ENCODE measurements at regions not wholly inside any gene's neighbourhood (a gene's known extent, or its start where the extent isn't known, plus 50 kb on each side); places are given as distances from the start of the nearest gene placed in this dataset.
A peak's percentile ranks its signal among the peaks of the same experiment; 100 is the strongest.

- Histone ChIP-seq H2AK5ac (ENCODE audit: low read length, severe bottlenecking) (no peak overlapping the region), H3K79me1 (replicated peaks; ENCODE audit: low read length, poor library complexity, severe bottlenecking) (no peaks in the 10 kb centered on the region), H3K27me3 (ENCODE audit: control insufficient read depth in 1 of 2, insufficient read depth in 1 of 2, low read length in 2 of 2) (no peaks in the 10 kb centered on the region), H4K8ac (ENCODE audit: low read length) (no peak overlapping the region), H2BK5ac (ENCODE audit: low read depth, low read length, poor library complexity, severe bottlenecking) (no peak overlapping the region), H3K4ac (ENCODE audit: low read depth in 1 of 2, low read length in 2 of 2) (no peak overlapping the region), H3K18ac (ENCODE audit: low read depth in 1 of 2, low read length in 2 of 2) (no peak overlapping the region), H2BK15ac (ENCODE audit: low read depth, poor library complexity, severe bottlenecking) (no peak overlapping the region), H3K9me3 (ENCODE audit: control insufficient read depth, low read length) (no peaks in the 10 kb centered on the region), H2AFZ (ENCODE audit: low read depth, low read length) (no peak overlapping the region), H3K9ac (ENCODE audit: low read length) (no peak overlapping the region), H2BK120ac (ENCODE audit: low read depth, low read length) (no peak overlapping the region), H4K91ac (ENCODE audit: low read length) (no peak overlapping the region), H3K36me3 (ENCODE audit: control insufficient read depth in 1 of 2, insufficient read depth in 2 of 2, low read depth in 1 of 2, low read length in 2 of 2) (no peaks in the 10 kb centered on the region), H3K4me3 (ENCODE audit: insufficient read depth in 1 of 2, low read depth in 1 of 2, low read length in 2 of 2) (no peak overlapping the region), H3K23ac (ENCODE audit: low read length in 2 of 2) (no peak overlapping the region), H3K14ac (ENCODE audit: low read length in 2 of 2) (no peak overlapping the region), H3K4me1 (ENCODE audit: control insufficient read depth, insufficient read depth, low read depth, low read length) (no peaks in the 10 kb centered on the region), H3K27ac (ENCODE audit: low read length, poor library complexity, severe bottlenecking) (no peak overlapping the region), H3K4me2 (ENCODE audit: low read length, poor library complexity, severe bottlenecking) (no peak overlapping the region), H2BK12ac (ENCODE audit: low read length in 2 of 2) (peak overlapping the region in 1 of 2 experiments; percentile 24)
- no peak for DNase-seq
- 99% methylated on average over 3 of the region's 4 CpGs for WGBS
These were observed 330.3 kb upstream of the PRDM1 start for GRCh38 chr6:105755885-105756284.

- Histone ChIP-seq H3K4me2 (ENCODE audit: low read length, poor library complexity, severe bottlenecking) (no peak overlapping the region), H3K23ac (ENCODE audit: low read length in 2 of 2) (no peak overlapping the region), H3K18ac (ENCODE audit: low read depth in 1 of 2, low read length in 2 of 2) (no peak overlapping the region), H2BK120ac (ENCODE audit: low read depth, low read length) (no peak overlapping the region), H3K4me3 (ENCODE audit: insufficient read depth in 1 of 2, low read depth in 1 of 2, low read length in 2 of 2) (no peak overlapping the region), H2BK15ac (ENCODE audit: low read depth, poor library complexity, severe bottlenecking) (no peak overlapping the region), H3K14ac (ENCODE audit: low read length in 2 of 2) (no peak overlapping the region), H3K79me1 (replicated peaks; ENCODE audit: low read length, poor library complexity, severe bottlenecking) (no peaks in the 10 kb centered on the region), H3K4me1 (ENCODE audit: control insufficient read depth, insufficient read depth, low read depth, low read length) (no peaks in the 10 kb centered on the region), H3K4ac (ENCODE audit: low read depth in 1 of 2, low read length in 2 of 2) (no peak overlapping the region), H4K91ac (ENCODE audit: low read length) (no peak overlapping the region), H3K27me3 (ENCODE audit: control insufficient read depth in 1 of 2, insufficient read depth in 1 of 2, low read length in 2 of 2) (no peaks in the 10 kb centered on the region), H2BK12ac (ENCODE audit: low read length in 2 of 2) (no peak overlapping the region), H3K27ac (ENCODE audit: low read length, poor library complexity, severe bottlenecking) (no peak overlapping the region), H3K9ac (ENCODE audit: low read length) (no peak overlapping the region), H4K8ac (ENCODE audit: low read length) (no peak overlapping the region), H2AFZ (ENCODE audit: low read depth, low read length) (no peak overlapping the region), H3K9me3 (ENCODE audit: control insufficient read depth, low read length) (no peaks in the 10 kb centered on the region), H2AK5ac (ENCODE audit: low read length, severe bottlenecking) (no peak overlapping the region), H3K36me3 (ENCODE audit: control insufficient read depth in 1 of 2, insufficient read depth in 2 of 2, low read depth in 1 of 2, low read length in 2 of 2) (no peaks in the 10 kb centered on the region), H2BK5ac (ENCODE audit: low read depth, low read length, poor library complexity, severe bottlenecking) (no peak overlapping the region)
- WGBS: 56% methylated on average over 4 of the region's 6 CpGs
- DNase-seq: peak; percentile 24
These were observed 332.4 kb upstream of the PRDM1 start for GRCh38 chr6:105753620-105754211.

- H3K9ac ChIP-seq (ENCODE audit: low read length): no peak overlapping the region
- H3K4me3 ChIP-seq (ENCODE audit: insufficient read depth in 1 of 2, low read depth in 1 of 2, low read length in 2 of 2): no peak overlapping the region
- H2BK12ac ChIP-seq (ENCODE audit: low read length in 2 of 2): peak overlapping the region in 1 of 2 experiments; percentile 67
- no peak overlapping the region for H4K8ac ChIP-seq (ENCODE audit: low read length)
- no peak overlapping the region for H2BK120ac ChIP-seq (ENCODE audit: low read depth, low read length)
- no peak overlapping the region for H3K18ac ChIP-seq (ENCODE audit: low read depth in 1 of 2, low read length in 2 of 2)
- no peak overlapping the region for H2AFZ ChIP-seq (ENCODE audit: low read depth, low read length)
- no peak overlapping the region for H3K4ac ChIP-seq (ENCODE audit: low read depth in 1 of 2, low read length in 2 of 2)
- no peak overlapping the region for H3K23ac ChIP-seq (ENCODE audit: low read length in 2 of 2)
- no peaks in the 10 kb centered on the region for H3K27me3 ChIP-seq (ENCODE audit: control insufficient read depth in 1 of 2, insufficient read depth in 1 of 2, low read length in 2 of 2)
- H2BK5ac ChIP-seq (ENCODE audit: low read depth, low read length, poor library complexity, severe bottlenecking): no peak overlapping the region
- H2AK5ac ChIP-seq (ENCODE audit: low read length, severe bottlenecking): no peak overlapping the region
- no peaks in the 10 kb centered on the region for H3K36me3 ChIP-seq (ENCODE audit: control insufficient read depth in 1 of 2, insufficient read depth in 2 of 2, low read depth in 1 of 2, low read length in 2 of 2)
- H3K4me1 ChIP-seq (ENCODE audit: control insufficient read depth, insufficient read depth, low read depth, low read length): no peaks in the 10 kb centered on the region
- H2BK15ac ChIP-seq (ENCODE audit: low read depth, poor library complexity, severe bottlenecking): no peak overlapping the region
- H3K27ac ChIP-seq (ENCODE audit: low read length, poor library complexity, severe bottlenecking): no peak overlapping the region
- H3K9me3 ChIP-seq (ENCODE audit: control insufficient read depth, low read length): no peaks in the 10 kb centered on the region
- 94% methylated on average over 8 of the region's 8 CpGs for WGBS
- no peak overlapping the region for H4K91ac ChIP-seq (ENCODE audit: low read length)
- no peaks in the 10 kb centered on the region for H3K79me1 ChIP-seq (replicated peaks; ENCODE audit: low read length, poor library complexity, severe bottlenecking)
- no peak overlapping the region for H3K14ac ChIP-seq (ENCODE audit: low read length in 2 of 2)
- DNase-seq: no peak
- H3K4me2 ChIP-seq (ENCODE audit: low read length, poor library complexity, severe bottlenecking): no peak overlapping the region
These were observed 332.9 kb upstream of the PRDM1 start for GRCh38 chr6:105753207-105753606.

- 95% methylated on average over 3 of the region's 3 CpGs for WGBS
- Histone ChIP-seq H3K79me1 (replicated peaks; ENCODE audit: low read length, poor library complexity, severe bottlenecking) (no peaks in the 10 kb centered on the region), H2AK5ac (ENCODE audit: low read length, severe bottlenecking) (no peak overlapping the region), H3K4ac (ENCODE audit: low read depth in 1 of 2, low read length in 2 of 2) (no peak overlapping the region), H3K18ac (ENCODE audit: low read depth in 1 of 2, low read length in 2 of 2) (no peak overlapping the region), H2BK120ac (ENCODE audit: low read depth, low read length) (no peak overlapping the region), H3K4me1 (ENCODE audit: control insufficient read depth, insufficient read depth, low read depth, low read length) (no peaks in the 10 kb centered on the region), H3K9me3 (ENCODE audit: control insufficient read depth, low read length) (no peaks in the 10 kb centered on the region), H4K8ac (ENCODE audit: low read length) (no peak overlapping the region), H3K23ac (ENCODE audit: low read length in 2 of 2) (no peak overlapping the region), H3K14ac (ENCODE audit: low read length in 2 of 2) (no peak overlapping the region), H3K27ac (ENCODE audit: low read length, poor library complexity, severe bottlenecking) (no peak overlapping the region), H3K9ac (ENCODE audit: low read length) (no peak overlapping the region), H4K91ac (ENCODE audit: low read length) (no peak overlapping the region), H2BK15ac (ENCODE audit: low read depth, poor library complexity, severe bottlenecking) (no peak overlapping the region), H2BK5ac (ENCODE audit: low read depth, low read length, poor library complexity, severe bottlenecking) (no peak overlapping the region), H2BK12ac (ENCODE audit: low read length in 2 of 2) (no peak overlapping the region), H3K4me3 (ENCODE audit: insufficient read depth in 1 of 2, low read depth in 1 of 2, low read length in 2 of 2) (no peak overlapping the region), H3K36me3 (ENCODE audit: control insufficient read depth in 1 of 2, insufficient read depth in 2 of 2, low read depth in 1 of 2, low read length in 2 of 2) (no peaks in the 10 kb centered on the region), H3K4me2 (ENCODE audit: low read length, poor library complexity, severe bottlenecking) (no peak overlapping the region), H3K27me3 (ENCODE audit: control insufficient read depth in 1 of 2, insufficient read depth in 1 of 2, low read length in 2 of 2) (no peaks in the 10 kb centered on the region), H2AFZ (ENCODE audit: low read depth, low read length) (no peak overlapping the region)
- no peak for DNase-seq
These were observed 336.0 kb upstream of the PRDM1 start for GRCh38 chr6:105750089-105750488.

Data from mesenchymal stem cell (in vitro differentiated cells and primary cell).